OCI-LY3 (cell line): ENCODE measurements at regions not wholly inside any gene's neighbourhood (a gene's known extent, or its start where the extent isn't known, plus 50 kb on each side); places are given as distances from the start of the nearest gene placed in this dataset.

Experiments used
- CTCF ChIP-seq: fragments of 200-600, 300-600 bp; sonication (generic); IDR thresholded peaks from 2 replicates; pipeline ENCODE4 v1.5.1; 2014; ENCODE audit warnings: antibody characterized with exemption, low read length, low read depth
- EZH2phosphoT487 ChIP-seq: fragments of 200-600 bp; shearing (Covaris generic); IDR thresholded peaks from 2 replicates; pipeline ENCODE4 v1.6.1; 2018; ENCODE audit warnings: antibody characterized with exemption, mixed run types, low read depth

- TF ChIP-seq CTCF = no peak
- TF ChIP-seq EZH2phosphoT487 = no peak
Observed at GRCh38 chr2:234790380-234790779, 161.4 kb upstream of the SH3BP4 start.
